H9 (cell line): ENCODE measurements at regions not wholly inside any gene's neighbourhood (a gene's known extent, or its start where the extent isn't known, plus 50 kb on each side); places are given as distances from the start of the nearest gene placed in this dataset.

Experiments
- DNase-seq: peaks from one replicate; pipeline ENCODE4 v3.0.0-alpha.2; 2017
- H2AFZ ChIP-seq: one replicate; pipeline ENCODE4 v1.6.1; 2013; ENCODE audit warnings: mild to moderate bottlenecking, low read length, control low read depth, moderate library complexity
- H2AK5ac ChIP-seq: 2 replicates; pipeline ENCODE4 v1.6.1; 2013; ENCODE audit warnings: low read length, control low read depth, mixed read lengths; ENCODE audit not compliant: insufficient read length
- H2BK120ac ChIP-seq: one replicate; pipeline ENCODE4 v1.6.1; 2013; ENCODE audit warnings: low read depth, mild to moderate bottlenecking, low read length, control low read depth, inconsistent platforms; ENCODE audit not compliant: poor library complexity, severe bottlenecking
- H2BK12ac ChIP-seq: 2 replicates; pipeline ENCODE4 v1.6.1; 2013; ENCODE audit warnings: low read length, control low read depth, mixed read lengths, low read depth; ENCODE audit not compliant: insufficient read length
- H2BK15ac ChIP-seq: 2 replicates; pipeline ENCODE4 v1.6.1; 2013; ENCODE audit warnings: low read depth, low read length, control low read depth
- H2BK20ac ChIP-seq: one replicate; pipeline ENCODE4 v1.6.1; 2013; ENCODE audit warnings: low read depth, mild to moderate bottlenecking, low read length, control low read depth, inconsistent platforms; ENCODE audit not compliant: poor library complexity, severe bottlenecking
- H2BK5ac ChIP-seq: 2 replicates; pipeline ENCODE4 v1.6.1; 2013; ENCODE audit warnings: low read length, control low read depth, mixed read lengths; ENCODE audit not compliant: insufficient read length
- H3K14ac ChIP-seq: 2 replicates; pipeline ENCODE4 v1.6.1; 2013; ENCODE audit warnings: low read length, control low read depth; ENCODE audit not compliant: insufficient read depth
- H3K18ac ChIP-seq: 2 replicates; pipeline ENCODE4 v1.6.1; 2013; ENCODE audit warnings: low read depth, mild to moderate bottlenecking, mixed read lengths, low read length, control low read depth; ENCODE audit not compliant: insufficient read length
- H3K23ac ChIP-seq: 2 replicates; pipeline ENCODE4 v1.6.1; 2013; ENCODE audit warnings: low read length, control low read depth, mixed read lengths, low read depth; ENCODE audit not compliant: insufficient read length
- H3K23me2 ChIP-seq: 2 replicates; pipeline ENCODE4 v1.6.1; 2013; ENCODE audit warnings: low read depth, mild to moderate bottlenecking, mixed read lengths, low read length, control low read depth; ENCODE audit not compliant: insufficient read length, poor library complexity, severe bottlenecking
- H3K27ac ChIP-seq: 2 replicates; pipeline ENCODE4 v1.5.1; 2013; ENCODE audit warnings: low read length, control low read depth, mixed read lengths, low read depth; ENCODE audit not compliant: insufficient read length
- H3K27me3 ChIP-seq: 2 replicates; pipeline ENCODE4 v1.6.1; 2013; ENCODE audit warnings: low read length, control low read depth, inconsistent platforms; ENCODE audit not compliant: insufficient read depth
- H3K4ac ChIP-seq: 2 replicates; pipeline ENCODE4 v1.6.1; 2013; ENCODE audit warnings: low read depth, mild to moderate bottlenecking, control low read depth, inconsistent platforms, low read length, moderate library complexity
- H3K4me1 ChIP-seq: 2 replicates; pipeline ENCODE4 v1.6.1; 2013; ENCODE audit warnings: low read length, control low read depth, inconsistent platforms; ENCODE audit not compliant: insufficient read depth
- H3K4me2 ChIP-seq: 2 replicates; pipeline ENCODE4 v1.6.1; 2013; ENCODE audit warnings: low read length, control low read depth, mixed read lengths; ENCODE audit not compliant: insufficient read length, insufficient read depth
- H3K56ac ChIP-seq: 2 replicates; pipeline ENCODE4 v1.6.1; 2013; ENCODE audit warnings: low read depth, mild to moderate bottlenecking, mixed read lengths, low read length, control low read depth; ENCODE audit not compliant: insufficient read length
- H3K79me1 ChIP-seq: 2 replicates; pipeline ENCODE4 v1.6.1; 2013; ENCODE audit warnings: low read depth, mild to moderate bottlenecking, moderate library complexity, low read length, control low read depth, inconsistent platforms; ENCODE audit not compliant: insufficient read depth, poor library complexity, severe bottlenecking
- H3K79me2 ChIP-seq: 2 replicates; pipeline ENCODE4 v1.6.1; 2013; ENCODE audit warnings: low read length, control low read depth, inconsistent platforms; ENCODE audit not compliant: insufficient read depth
- H3K9ac ChIP-seq: 2 replicates; pipeline ENCODE4 v1.6.1; 2013; ENCODE audit warnings: low read length, control low read depth, mixed read lengths; ENCODE audit not compliant: insufficient read length; ENCODE audit errors: extremely low read depth
- H3K9me3 ChIP-seq: one replicate; pipeline ENCODE4 v1.6.1; 2013; ENCODE audit warnings: low read depth, low read length, inconsistent platforms; ENCODE audit not compliant: control insufficient read depth
- H3T11ph ChIP-seq: one replicate; pipeline ENCODE4 v1.6.1; 2013; ENCODE audit warnings: mild to moderate bottlenecking, low read length, control low read depth, inconsistent platforms
- H4K20me1 ChIP-seq: one replicate; pipeline ENCODE4 v1.6.1; 2013; ENCODE audit not compliant: control insufficient read depth, insufficient read length, insufficient read depth
- H4K5ac ChIP-seq: 2 replicates; pipeline ENCODE4 v1.6.1; 2013; ENCODE audit warnings: low read depth, mild to moderate bottlenecking, mixed read lengths, low read length, control low read depth; ENCODE audit not compliant: insufficient read length
- H4K8ac ChIP-seq: replicated peaks from 2 replicates; pipeline ENCODE4 v1.6.1; 2013; ENCODE audit warnings: low read length, control low read depth, mixed read lengths, low read depth; ENCODE audit not compliant: insufficient read length
- H4K91ac ChIP-seq: 2 replicates; pipeline ENCODE4 v1.6.1; 2013; ENCODE audit warnings: low read depth, mild to moderate bottlenecking, moderate library complexity, mixed read lengths, low read length, control low read depth; ENCODE audit not compliant: insufficient read length
- H3K27ac Mint-ChIP-seq, 3 experiments: 2 replicates in 2 of 3; 3 replicates in 1 of 3; pipeline ENCODE4 v1.8.0; 2020 to 2021; ENCODE audit warnings: mixed read lengths in 3 of 3, mild to moderate bottlenecking in 1 of 3, moderate library complexity in 1 of 3
- H3K27me3 Mint-ChIP-seq: 2 replicates; pipeline ENCODE4 v1.8.0; 2021; ENCODE audit warnings: low read depth, mild to moderate bottlenecking, moderate library complexity, mixed read lengths
- H3K36me3 Mint-ChIP-seq, 3 experiments: 2 replicates in 2 of 3; 3 replicates in 1 of 3; pipeline ENCODE4 v1.8.0; 2020 to 2021; ENCODE audit warnings: low read depth in 3 of 3, mixed read lengths in 3 of 3; ENCODE audit not compliant: insufficient read depth in 1 of 3
- H3K4me1 Mint-ChIP-seq, 2 experiments: 2 replicates each; pipeline ENCODE4 v1.8.0; 2020; ENCODE audit warnings: mixed read lengths in 2 of 2
- H3K4me3 Mint-ChIP-seq, 2 experiments: 2 replicates in 1 of 2; 3 replicates in 1 of 2; pipeline ENCODE4 v1.8.0; 2020 to 2021; ENCODE audit warnings: mild to moderate bottlenecking in 2 of 2, mixed read lengths in 2 of 2, moderate library complexity in 1 of 2
- H3K9me3 Mint-ChIP-seq, 2 experiments: 2 replicates in 1 of 2; 3 replicates in 1 of 2; pipeline ENCODE4 v1.8.0; 2020; ENCODE audit warnings: mild to moderate bottlenecking in 2 of 2, mixed read lengths in 2 of 2, moderate library complexity in 1 of 2
- CTCF ChIP-seq: fragments of 200-600 bp; sonication (generic); conservative IDR thresholded peaks from 3 replicates; pipeline ENCODE4 v1.8.0; 2021; ENCODE audit warnings: antibody characterized with exemption, mild to moderate bottlenecking
- WGBS: extraction: QIAGEN DNeasy Blood & Tissue Kit; methylation state at CpG from one replicate; pipeline ENCODE4 v1.1.7; 2013; ENCODE audit warnings: missing lambda C conversion rate, low lambda C conversion rate, mixed read lengths; ENCODE audit not compliant: insufficient read length; ENCODE audit errors: extremely low coverage; 5-methylcytosine and 5-hydroxymethylcytosine counted together

- no peaks in the 10 kb centered on the region for H3K27me3 ChIP-seq
- Mint-ChIP-seq H3K27me3 (no peaks in the 10 kb centered on the region; the same call in 1 of the 2 replicates), H3K9me3 (no peaks in the 10 kb centered on the region), H3K4me1 (peaks cover 4% of the 10 kb centered on the region in 2 experiments), H3K4me3 (no peak overlapping the region), H3K27ac (no peak overlapping the region), H3K36me3 (0 out of 7 replicates have a peak, but pooled peaks cover 0 to 3% (median 0%) of the 10 kb centered on the region in 3 experiments)
- WGBS = no CpG with 5 or more reads among the region's 4 CpGs
- no peak overlapping the region for H2AK5ac ChIP-seq
- no peaks in the 10 kb centered on the region for H4K20me1 ChIP-seq
- H2BK15ac ChIP-seq = no peak overlapping the region
- no peak overlapping the region for H3K14ac ChIP-seq
- H4K5ac ChIP-seq = no peak overlapping the region
- H3K4me1 ChIP-seq = peaks cover 1% of the 10 kb centered on the region; the same call in 1 of the 2 replicates
- H4K8ac ChIP-seq = no peak overlapping the region
- H3K18ac ChIP-seq = no peak overlapping the region
- H2BK5ac ChIP-seq = no peak overlapping the region
- DNase-seq = no peak
- no peak overlapping the region for H2BK12ac ChIP-seq
- no peaks in the 10 kb centered on the region for H3K79me1 ChIP-seq
- H3K4ac ChIP-seq = no peak overlapping the region
- H3K23ac ChIP-seq = no peak overlapping the region
- no peak overlapping the region for H2AFZ ChIP-seq
- H3T11ph ChIP-seq = no peak overlapping the region
- no peaks in the 10 kb centered on the region for H3K9me3 ChIP-seq
- TF ChIP-seq CTCF = no peak
- no peaks in the 10 kb centered on the region for H3K79me2 ChIP-seq
- H2BK20ac ChIP-seq = no peak overlapping the region
- H3K9ac ChIP-seq = no peak overlapping the region
- H3K56ac ChIP-seq = no peak overlapping the region
- H2BK120ac ChIP-seq = no peak overlapping the region
- no peak overlapping the region for H4K91ac ChIP-seq
- H3K4me2 ChIP-seq = no peak overlapping the region
- no peaks in the 10 kb centered on the region for H3K23me2 ChIP-seq
- H3K27ac ChIP-seq = no peak overlapping the region
Measured at GRCh38 chr13:84315527-84315926, 433.3 kb upstream of the SLITRK1 start.
